ENCODE measurements at regions not wholly inside any gene's neighbourhood (a gene's known extent, or its start where the extent isn't known, plus 50 kb on each side); places are given as distances from the start of the nearest gene placed in this dataset.

DNA sequence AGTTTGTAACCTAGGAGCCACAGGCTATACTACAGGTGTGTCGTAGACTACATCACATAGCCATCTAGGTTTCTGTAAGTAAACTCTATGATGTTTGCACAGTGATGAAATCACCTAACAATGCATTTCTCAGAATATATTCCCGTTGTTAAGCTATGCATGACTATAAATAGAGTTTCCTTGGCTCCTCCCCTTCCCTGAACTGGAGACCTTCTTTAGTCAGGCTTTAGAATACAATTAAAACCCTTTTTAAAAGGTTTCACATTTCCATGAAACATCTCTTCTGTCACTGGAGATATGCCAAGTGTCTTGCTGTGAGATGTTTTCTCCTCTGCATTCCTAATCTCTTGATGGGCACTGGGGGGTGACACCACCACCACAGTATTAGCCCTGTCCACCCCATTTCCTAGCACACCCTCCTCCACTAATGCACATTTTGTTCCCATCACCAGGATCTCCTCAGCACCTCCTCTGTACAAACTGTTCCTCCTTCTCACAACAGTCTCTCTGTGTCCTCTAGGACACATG is 334.6 kb upstream of the CPEB2 start:
- Histone ChIP-seq H3K27me3 (ENCODE audit: control insufficient read depth, insufficient read depth, low read length) (no peaks in the 10 kb centered on the region), H3K27ac (ENCODE audit: low read depth, low read length) (no peak overlapping the region), H3K36me3 (ENCODE audit: control insufficient read depth, insufficient read depth, low read length) (no peaks in the 10 kb centered on the region), H3K4me1 (ENCODE audit: control insufficient read depth, insufficient read depth, low read length) (no peaks in the 10 kb centered on the region), H3K4me3 (ENCODE audit: low read length) (no peak overlapping the region), H3K9ac (ENCODE audit: low read length) (no peak overlapping the region)

DNA sequence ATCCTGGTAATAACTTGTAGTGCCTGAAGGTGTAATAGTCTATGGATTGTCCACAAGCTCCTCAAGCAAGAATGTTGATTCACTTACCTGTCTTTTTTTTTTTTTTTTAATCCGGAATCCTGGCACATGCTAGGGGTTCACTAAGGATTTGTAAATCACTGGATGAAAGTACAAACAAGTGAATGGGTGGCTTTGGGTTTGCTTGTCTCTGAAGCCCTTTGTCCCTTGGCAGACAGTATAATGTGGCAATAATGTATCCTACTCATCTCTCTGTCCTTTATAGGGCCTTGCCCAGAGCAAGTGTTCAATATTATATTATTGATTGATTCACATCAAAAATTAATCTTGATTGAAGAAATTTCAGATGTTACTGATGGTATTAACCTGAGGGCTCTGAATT is 334.0 kb upstream of the CPEB2 start:
- Histone ChIP-seq H3K36me3 (ENCODE audit: control insufficient read depth, insufficient read depth, low read length) (no peaks in the 10 kb centered on the region), H3K9ac (ENCODE audit: low read length) (no peak overlapping the region), H3K4me3 (ENCODE audit: low read length) (no peak overlapping the region), H3K27me3 (ENCODE audit: control insufficient read depth, insufficient read depth, low read length) (no peaks in the 10 kb centered on the region), H3K27ac (ENCODE audit: low read depth, low read length) (no peak overlapping the region), H3K4me1 (ENCODE audit: control insufficient read depth, insufficient read depth, low read length) (no peaks in the 10 kb centered on the region)

DNA sequence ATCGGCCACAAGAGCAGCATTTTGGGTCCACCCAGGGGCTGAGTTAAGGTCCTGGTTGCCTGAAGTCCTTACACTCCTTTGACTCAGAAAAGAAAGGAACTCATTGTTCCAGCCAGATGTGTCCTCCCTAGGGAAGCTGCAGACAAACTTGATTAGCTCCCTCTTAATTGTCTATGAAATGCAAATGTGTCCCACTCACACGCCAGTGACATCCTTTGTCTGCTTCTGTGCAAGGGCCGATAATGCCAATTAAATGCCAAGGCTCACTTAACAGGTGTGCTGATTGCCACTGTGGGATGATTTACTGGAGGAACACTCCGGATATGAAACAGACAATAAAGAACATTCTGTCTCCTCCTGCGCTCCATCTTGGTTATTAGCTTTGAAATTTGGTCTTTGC is 332.9 kb upstream of the CPEB2 start:
- Histone ChIP-seq H3K4me3 (ENCODE audit: low read length) (no peak overlapping the region), H3K9ac (ENCODE audit: low read length) (no peak overlapping the region), H3K27ac (ENCODE audit: low read depth, low read length) (no peak overlapping the region), H3K36me3 (ENCODE audit: control insufficient read depth, insufficient read depth, low read length) (no peaks in the 10 kb centered on the region), H3K27me3 (ENCODE audit: control insufficient read depth, insufficient read depth, low read length) (no peaks in the 10 kb centered on the region), H3K4me1 (ENCODE audit: control insufficient read depth, insufficient read depth, low read length) (no peaks in the 10 kb centered on the region)

DNA sequence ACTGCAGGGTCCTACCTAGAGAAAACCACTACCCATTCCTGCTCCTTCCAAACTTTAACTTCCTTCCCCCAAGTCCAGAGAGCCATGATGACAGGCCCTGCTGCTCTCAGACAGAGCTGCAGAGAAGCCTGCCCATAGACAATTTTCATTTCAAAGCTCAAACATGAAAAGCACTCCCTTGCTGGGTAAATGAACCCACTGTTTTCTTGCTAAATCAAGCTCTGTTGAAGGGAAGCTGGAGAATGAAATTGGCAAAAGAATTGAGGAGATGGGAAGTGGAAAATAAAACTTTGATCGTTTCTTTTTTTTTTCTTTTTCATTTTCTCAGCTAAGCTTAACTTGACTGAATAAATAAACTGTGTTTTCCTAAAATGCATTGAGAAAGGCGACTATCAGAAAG is 331.1 kb upstream of the CPEB2 start:
- Histone ChIP-seq H3K36me3 (ENCODE audit: control insufficient read depth, insufficient read depth, low read length) (no peaks in the 10 kb centered on the region), H3K27me3 (ENCODE audit: control insufficient read depth, insufficient read depth, low read length) (no peaks in the 10 kb centered on the region), H3K4me3 (ENCODE audit: low read length) (no peak overlapping the region), H3K4me1 (ENCODE audit: control insufficient read depth, insufficient read depth, low read length) (no peaks in the 10 kb centered on the region), H3K9ac (ENCODE audit: low read length) (no peak overlapping the region), H3K27ac (ENCODE audit: low read depth, low read length) (no peak overlapping the region)

DNA sequence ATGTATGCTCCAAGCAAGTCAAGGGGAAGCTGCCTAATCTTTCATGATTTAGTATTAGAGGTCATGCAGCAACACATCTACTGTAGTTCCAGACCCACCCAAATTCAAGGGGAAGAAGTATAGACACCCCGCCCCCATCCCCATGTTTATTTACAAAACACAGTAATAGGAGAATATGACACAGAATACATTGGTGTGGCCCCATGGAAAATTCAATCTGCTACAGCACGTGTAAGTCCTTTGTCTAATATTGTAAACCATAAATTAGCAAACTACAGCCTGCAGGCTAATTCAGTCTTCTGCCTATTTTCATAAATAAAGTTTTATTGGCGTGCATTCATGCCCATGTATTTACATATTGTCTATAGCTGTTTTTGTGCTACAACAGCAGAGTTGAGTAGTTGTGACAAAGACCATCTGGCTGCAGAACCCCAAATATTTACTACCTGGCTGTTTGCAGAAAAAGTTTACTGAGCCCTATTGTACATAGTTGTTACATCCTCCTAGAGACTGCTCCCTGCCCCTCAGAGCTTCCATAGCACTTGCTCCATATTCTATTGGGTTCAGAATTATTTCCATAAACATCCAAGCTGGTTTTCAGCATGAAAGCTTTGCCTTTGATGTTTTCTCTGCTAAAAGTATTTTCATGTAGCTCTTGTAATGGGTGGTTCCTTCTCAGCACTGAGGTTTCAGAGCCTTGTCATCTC is 326.8 kb upstream of the CPEB2 start:
- no peak overlapping the region for H3K4me3 ChIP-seq (ENCODE audit: low read length)
- no peak overlapping the region for H3K9ac ChIP-seq (ENCODE audit: low read length)
- H3K4me1 ChIP-seq (ENCODE audit: control insufficient read depth, insufficient read depth, low read length) = no peaks in the 10 kb centered on the region
- no peaks in the 10 kb centered on the region for H3K36me3 ChIP-seq (ENCODE audit: control insufficient read depth, insufficient read depth, low read length)
- no peak overlapping the region for H3K27ac ChIP-seq (ENCODE audit: low read depth, low read length)
- no peaks in the 10 kb centered on the region for H3K27me3 ChIP-seq (ENCODE audit: control insufficient read depth, insufficient read depth, low read length)

DNA sequence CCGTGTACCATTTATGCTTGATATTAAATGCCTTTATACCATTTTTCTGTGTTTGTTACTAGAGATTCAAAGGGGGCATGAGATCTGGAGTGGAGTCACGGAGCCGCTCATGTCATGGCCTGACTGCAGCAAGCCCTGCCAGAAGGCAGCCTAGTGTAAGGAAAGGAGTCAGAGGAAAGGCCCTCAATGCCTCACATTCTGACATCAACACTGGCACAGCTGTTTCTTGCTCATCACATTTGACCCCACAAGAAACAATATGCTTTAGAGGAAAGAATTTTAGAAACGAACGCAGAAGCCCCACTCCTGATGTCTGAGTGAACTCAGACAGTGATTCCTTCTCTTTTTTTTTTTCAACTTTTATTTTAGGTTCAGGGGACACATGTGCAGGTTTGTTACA is 322.4 kb upstream of the CPEB2 start:
- Histone ChIP-seq H3K4me3 (ENCODE audit: low read length) (no peak overlapping the region), H3K27ac (ENCODE audit: low read depth, low read length) (no peak overlapping the region), H3K36me3 (ENCODE audit: control insufficient read depth, insufficient read depth, low read length) (no peaks in the 10 kb centered on the region), H3K4me1 (ENCODE audit: control insufficient read depth, insufficient read depth, low read length) (no peaks in the 10 kb centered on the region), H3K9ac (ENCODE audit: low read length) (no peak overlapping the region), H3K27me3 (ENCODE audit: control insufficient read depth, insufficient read depth, low read length) (no peaks in the 10 kb centered on the region)

DNA sequence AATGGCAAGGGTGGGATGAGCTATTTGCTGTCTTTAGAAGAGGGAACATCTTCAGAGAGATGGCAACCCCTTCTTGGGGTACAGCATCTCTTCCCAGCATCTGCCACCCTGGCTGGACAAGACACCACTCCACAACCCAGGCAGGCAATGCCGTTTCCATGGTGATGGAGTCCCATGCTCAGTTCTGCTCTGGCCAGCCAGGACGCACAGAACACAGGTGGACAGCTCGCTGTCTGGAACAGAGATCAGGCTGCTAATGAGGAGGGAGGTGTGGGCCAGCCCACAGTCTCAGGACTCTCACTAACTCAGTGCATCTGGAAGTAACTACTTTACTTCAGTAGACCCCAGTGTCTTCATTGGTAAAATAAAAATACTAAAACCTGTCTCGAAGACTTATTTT is 321.0 kb upstream of the CPEB2 start:
- no peaks in the 10 kb centered on the region for H3K27me3 ChIP-seq (ENCODE audit: control insufficient read depth, insufficient read depth, low read length)
- H3K9ac ChIP-seq (ENCODE audit: low read length) = no peak overlapping the region
- H3K36me3 ChIP-seq (ENCODE audit: control insufficient read depth, insufficient read depth, low read length) = no peaks in the 10 kb centered on the region
- no peak overlapping the region for H3K4me3 ChIP-seq (ENCODE audit: low read length)
- H3K4me1 ChIP-seq (ENCODE audit: control insufficient read depth, insufficient read depth, low read length) = no peaks in the 10 kb centered on the region
- no peak overlapping the region for H3K27ac ChIP-seq (ENCODE audit: low read depth, low read length)

DNA sequence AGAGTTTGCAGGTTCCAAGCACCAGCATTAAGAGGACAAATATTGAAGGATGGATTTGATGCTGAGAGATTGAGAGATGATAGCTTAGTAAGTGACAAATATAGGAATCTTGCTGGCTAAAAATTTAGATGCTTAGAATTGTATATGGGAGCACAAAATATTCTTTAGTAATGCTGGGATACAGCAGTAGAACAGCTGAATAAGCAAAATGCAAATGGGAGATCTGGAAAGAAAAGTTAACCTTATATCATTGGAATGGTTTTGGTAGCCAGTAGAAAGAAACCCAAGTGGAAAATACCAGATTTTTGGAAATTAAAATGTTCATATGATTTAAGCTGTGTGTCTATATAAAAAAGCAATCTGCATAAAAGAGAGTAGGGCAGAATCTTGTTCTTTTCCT is 308.6 kb upstream of the CPEB2 start:
- Histone ChIP-seq H3K9ac (ENCODE audit: low read length) (no peak overlapping the region), H3K27me3 (ENCODE audit: control insufficient read depth, insufficient read depth, low read length) (no peaks in the 10 kb centered on the region), H3K36me3 (ENCODE audit: control insufficient read depth, insufficient read depth, low read length) (no peaks in the 10 kb centered on the region), H3K4me3 (ENCODE audit: low read length) (no peak overlapping the region), H3K4me1 (ENCODE audit: control insufficient read depth, insufficient read depth, low read length) (no peaks in the 10 kb centered on the region), H3K27ac (ENCODE audit: low read depth, low read length) (no peak overlapping the region)

DNA sequence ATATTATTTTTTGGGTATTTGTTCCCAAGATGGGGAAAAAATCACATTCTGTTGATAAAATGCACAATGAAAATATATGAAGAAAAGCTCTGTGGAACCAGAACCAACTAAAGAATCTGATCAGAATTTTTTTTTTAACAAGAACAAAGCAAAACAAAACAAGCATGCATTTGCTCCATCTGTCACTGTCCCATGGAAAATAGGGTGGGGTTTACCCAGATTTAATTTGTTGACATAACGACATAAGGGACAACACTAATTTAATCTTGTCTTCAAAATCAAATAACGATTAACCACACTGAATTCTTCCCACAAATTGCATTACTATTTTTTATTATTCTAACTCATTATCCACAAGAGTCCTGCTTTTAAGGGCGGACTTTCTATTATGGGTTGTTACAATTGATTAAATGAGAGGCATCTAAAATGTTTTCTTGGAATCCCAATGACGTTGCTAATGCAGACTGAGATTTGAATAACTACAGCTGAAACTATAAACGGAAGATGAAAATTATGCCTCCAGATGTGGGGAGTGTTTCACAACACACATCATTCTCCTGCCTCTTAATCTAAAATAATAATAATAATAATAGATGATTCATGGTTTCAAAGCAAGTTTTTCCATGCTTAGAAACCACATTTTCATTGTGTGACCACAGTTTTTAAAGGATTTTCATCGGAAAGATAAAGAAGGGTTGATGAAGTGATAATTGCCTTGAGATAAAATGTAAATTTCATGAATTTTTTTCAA is 307.0 kb upstream of the CPEB2 start:
- Histone ChIP-seq H3K4me1 (ENCODE audit: control insufficient read depth, insufficient read depth, low read length) (no peaks in the 10 kb centered on the region), H3K27me3 (ENCODE audit: control insufficient read depth, insufficient read depth, low read length) (no peaks in the 10 kb centered on the region), H3K36me3 (ENCODE audit: control insufficient read depth, insufficient read depth, low read length) (no peaks in the 10 kb centered on the region)

DNA sequence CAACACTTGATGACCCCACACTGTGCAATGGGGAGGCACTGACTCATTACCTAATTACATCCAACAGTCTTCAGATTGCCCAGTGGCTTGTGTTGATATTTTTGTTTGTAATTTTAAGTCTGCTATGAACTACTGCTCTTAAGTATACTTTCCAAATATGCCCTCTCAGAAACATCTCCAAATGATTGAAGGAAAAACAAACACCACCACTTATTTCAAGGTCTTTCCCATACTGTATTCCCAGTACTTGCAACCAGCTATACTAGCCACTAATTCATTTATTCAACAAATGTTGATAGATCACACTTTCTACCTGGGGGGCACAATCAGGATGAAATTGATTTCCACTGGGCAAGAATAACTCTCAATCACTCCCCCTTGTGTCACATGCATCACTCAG is 302.2 kb upstream of the CPEB2 start:
- Histone ChIP-seq H3K9ac (ENCODE audit: low read length) (no peak overlapping the region), H3K4me3 (ENCODE audit: low read length) (no peak overlapping the region), H3K4me1 (ENCODE audit: control insufficient read depth, insufficient read depth, low read length) (peaks cover 3% of the 10 kb centered on the region), H3K27ac (ENCODE audit: low read depth, low read length) (no peak overlapping the region), H3K36me3 (ENCODE audit: control insufficient read depth, insufficient read depth, low read length) (no peaks in the 10 kb centered on the region), H3K27me3 (ENCODE audit: control insufficient read depth, insufficient read depth, low read length) (no peaks in the 10 kb centered on the region)

More for the DNA sequence above, 307.0 kb upstream of the CPEB2 start:
- H3K27ac ChIP-seq (ENCODE audit: low read depth, low read length) = no peak overlapping the region
- no peak overlapping the region for H3K4me3 ChIP-seq (ENCODE audit: low read length)
- no peak overlapping the region for H3K9ac ChIP-seq (ENCODE audit: low read length)

DNA sequence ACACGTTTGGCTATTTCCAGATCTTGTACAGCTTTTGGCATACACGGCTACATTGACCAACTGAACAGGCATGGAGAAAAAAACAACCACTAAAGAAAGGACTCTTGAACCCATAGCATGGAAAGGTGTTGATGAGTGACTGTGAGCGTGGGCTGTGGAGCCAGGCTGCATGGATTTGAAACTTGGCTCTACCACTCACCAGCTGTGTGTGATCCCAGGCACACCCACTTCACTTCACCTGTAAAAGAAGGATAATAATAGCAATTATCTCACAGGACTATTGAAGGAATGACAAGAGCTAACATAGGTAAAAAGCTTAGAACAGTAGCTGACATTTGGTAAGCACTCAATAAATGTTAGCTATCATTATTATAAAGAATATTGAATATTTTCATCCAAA is 301.7 kb upstream of the CPEB2 start:
- H3K4me1 ChIP-seq (ENCODE audit: control insufficient read depth, insufficient read depth, low read length) = peaks cover 3% of the 10 kb centered on the region
- no peak overlapping the region for H3K4me3 ChIP-seq (ENCODE audit: low read length)
- no peak overlapping the region for H3K9ac ChIP-seq (ENCODE audit: low read length)
- no peaks in the 10 kb centered on the region for H3K27me3 ChIP-seq (ENCODE audit: control insufficient read depth, insufficient read depth, low read length)
- H3K36me3 ChIP-seq (ENCODE audit: control insufficient read depth, insufficient read depth, low read length) = no peaks in the 10 kb centered on the region
- H3K27ac ChIP-seq (ENCODE audit: low read depth, low read length) = no peak overlapping the region

DNA sequence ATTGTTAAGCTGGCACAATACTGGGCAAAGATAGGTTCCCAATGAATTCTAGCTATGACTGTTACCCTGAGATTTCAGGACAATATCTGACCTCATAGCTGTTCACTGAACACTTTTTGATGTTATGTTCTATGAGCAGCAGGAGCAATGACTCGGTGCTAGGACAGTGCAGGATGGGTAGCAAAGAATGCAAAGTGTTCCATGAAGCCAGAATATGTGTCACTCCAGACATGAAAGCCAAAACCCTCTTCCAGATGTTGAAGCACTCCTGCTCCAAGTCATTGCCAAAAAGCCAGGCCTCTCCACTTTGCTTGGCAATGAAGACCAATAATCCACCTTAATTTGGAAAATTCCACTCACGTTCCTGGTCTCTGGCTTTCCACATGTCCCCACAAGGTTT is 300.9 kb upstream of the CPEB2 start:
- Histone ChIP-seq H3K27me3 (ENCODE audit: control insufficient read depth, insufficient read depth, low read length) (no peaks in the 10 kb centered on the region), H3K27ac (ENCODE audit: low read depth, low read length) (no peak overlapping the region), H3K36me3 (ENCODE audit: control insufficient read depth, insufficient read depth, low read length) (no peaks in the 10 kb centered on the region), H3K4me3 (ENCODE audit: low read length) (no peak overlapping the region), H3K4me1 (ENCODE audit: control insufficient read depth, insufficient read depth, low read length) (peaks cover 3% of the 10 kb centered on the region), H3K9ac (ENCODE audit: low read length) (no peak overlapping the region)

DNA sequence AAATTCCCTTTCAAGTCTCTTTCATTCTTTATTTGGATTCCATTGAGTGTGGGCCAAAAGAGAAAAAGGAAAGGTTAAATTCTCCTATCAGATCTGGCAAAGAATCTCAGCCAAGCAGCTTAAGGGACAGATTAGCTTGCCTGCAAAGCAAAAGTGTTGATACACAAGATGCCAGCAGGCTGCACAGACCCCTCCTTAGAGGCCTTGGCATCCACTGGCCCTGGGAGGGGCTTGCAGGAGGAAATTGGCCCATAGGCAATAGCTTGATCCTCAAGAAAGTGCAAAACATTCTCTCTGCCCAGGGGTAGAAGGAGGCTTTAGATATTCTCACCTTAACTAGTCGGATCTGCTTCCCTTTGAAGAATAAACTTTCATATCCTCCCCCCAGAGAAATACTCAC is 300.4 kb upstream of the CPEB2 start:
- Histone ChIP-seq H3K4me1 (ENCODE audit: control insufficient read depth, insufficient read depth, low read length) (peaks cover 3% of the 10 kb centered on the region), H3K36me3 (ENCODE audit: control insufficient read depth, insufficient read depth, low read length) (no peaks in the 10 kb centered on the region), H3K9ac (ENCODE audit: low read length) (no peak overlapping the region), H3K4me3 (ENCODE audit: low read length) (no peak overlapping the region), H3K27ac (ENCODE audit: low read depth, low read length) (no peak overlapping the region), H3K27me3 (ENCODE audit: control insufficient read depth, insufficient read depth, low read length) (no peaks in the 10 kb centered on the region)

Data from rectal smooth muscle tissue (tissue), 1 donor.